VCaP (cell line): ENCODE measurements at regions not wholly inside any gene's neighbourhood (a gene's known extent, or its start where the extent isn't known, plus 50 kb on each side); places are given as distances from the start of the nearest gene placed in this dataset.

ENCODE experiments used
- H3K27ac ChIP-seq: fragments of 450-650 bp; 2 replicates; pipeline ENCODE4 v1.5.1; 2017
- TF ChIP-seq, protein P1 (sequence below): fragments of 450-650 bp; conservative IDR thresholded peaks from 2 replicates; pipeline ENCODE4 v1.5.1; 2017; ENCODE audit warnings: mild to moderate bottlenecking, moderate library complexity

DNA sequence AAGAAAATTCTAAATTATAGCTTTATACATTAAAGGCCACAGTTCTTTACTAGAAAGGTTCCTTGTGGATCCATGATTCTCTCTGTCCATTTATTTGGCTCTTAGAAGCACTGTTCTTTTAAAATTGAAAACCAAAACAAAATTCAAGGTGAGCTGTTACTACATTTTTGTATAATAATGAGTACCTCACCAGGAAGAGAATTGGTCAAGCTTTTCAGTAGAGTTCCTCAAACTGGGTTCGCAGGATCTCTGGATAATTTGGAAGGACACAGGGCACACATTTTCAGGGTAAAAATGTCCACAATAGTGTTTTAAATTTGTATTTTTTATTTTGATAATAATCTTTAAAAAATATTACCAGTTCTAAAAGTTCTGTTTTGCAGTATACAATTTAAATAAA lies 93.0 kb downstream of the PPP1R3A start:
- no peak overlapping the region for H3K27ac ChIP-seq
- TF ChIP-seq, protein P1, sequence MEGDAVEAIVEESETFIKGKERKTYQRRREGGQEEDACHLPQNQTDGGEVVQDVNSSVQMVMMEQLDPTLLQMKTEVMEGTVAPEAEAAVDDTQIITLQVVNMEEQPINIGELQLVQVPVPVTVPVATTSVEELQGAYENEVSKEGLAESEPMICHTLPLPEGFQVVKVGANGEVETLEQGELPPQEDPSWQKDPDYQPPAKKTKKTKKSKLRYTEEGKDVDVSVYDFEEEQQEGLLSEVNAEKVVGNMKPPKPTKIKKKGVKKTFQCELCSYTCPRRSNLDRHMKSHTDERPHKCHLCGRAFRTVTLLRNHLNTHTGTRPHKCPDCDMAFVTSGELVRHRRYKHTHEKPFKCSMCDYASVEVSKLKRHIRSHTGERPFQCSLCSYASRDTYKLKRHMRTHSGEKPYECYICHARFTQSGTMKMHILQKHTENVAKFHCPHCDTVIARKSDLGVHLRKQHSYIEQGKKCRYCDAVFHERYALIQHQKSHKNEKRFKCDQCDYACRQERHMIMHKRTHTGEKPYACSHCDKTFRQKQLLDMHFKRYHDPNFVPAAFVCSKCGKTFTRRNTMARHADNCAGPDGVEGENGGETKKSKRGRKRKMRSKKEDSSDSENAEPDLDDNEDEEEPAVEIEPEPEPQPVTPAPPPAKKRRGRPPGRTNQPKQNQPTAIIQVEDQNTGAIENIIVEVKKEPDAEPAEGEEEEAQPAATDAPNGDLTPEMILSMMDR, result no peak

GRCh38 chr7:113824117-113824823 lies 94.5 kb downstream of the PPP1R3A start:
- H3K27ac ChIP-seq, result no peak overlapping the region
- TF ChIP-seq, protein P1, result no peak

DNA sequence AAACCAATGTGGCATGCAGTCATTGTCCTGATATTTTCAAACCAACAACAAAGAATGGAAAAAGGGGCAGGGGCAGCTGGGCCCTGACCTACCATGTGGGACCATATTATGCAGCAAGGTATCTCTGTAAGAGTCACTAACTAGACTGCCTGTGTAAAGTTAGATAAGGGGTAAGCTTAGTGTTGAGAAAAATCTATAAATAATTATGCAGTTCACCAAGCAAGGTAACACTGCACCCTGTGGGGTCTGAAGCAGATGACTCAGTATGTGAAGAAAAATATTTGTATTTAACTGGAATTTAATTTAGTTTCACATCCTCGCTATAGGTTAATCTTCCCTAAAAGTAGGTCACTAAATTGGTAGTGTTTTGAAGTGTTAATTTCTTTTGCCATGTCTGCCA lies 99.3 kb downstream of the PPP1R3A start:
- TF ChIP-seq, protein P1, result no peak
- no peak overlapping the region for H3K27ac ChIP-seq

DNA sequence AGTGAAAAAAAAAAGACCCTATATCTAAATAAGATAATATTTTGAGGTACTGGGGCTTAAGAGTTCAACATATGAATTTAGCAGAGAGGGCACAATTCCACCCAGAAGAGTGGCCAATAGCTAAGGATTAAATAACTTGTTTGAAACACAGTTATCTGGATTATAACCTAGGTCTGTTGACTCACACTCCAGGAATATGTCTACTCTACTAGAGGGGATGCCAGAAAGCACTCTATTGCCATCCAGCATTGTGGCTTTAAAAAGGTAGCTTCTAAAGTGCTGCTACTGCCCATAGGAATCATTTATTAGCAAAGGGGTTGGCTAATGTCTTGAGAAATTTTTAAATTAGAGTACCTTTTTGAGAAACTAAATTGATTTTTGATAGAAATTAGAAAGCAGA lies 102.2 kb downstream of the PPP1R3A start:
- H3K27ac ChIP-seq, result no peak overlapping the region
- TF ChIP-seq, protein P1, result no peak

- TF ChIP-seq, protein P1, result no peak
- no peak overlapping the region for H3K27ac ChIP-seq
Observed at GRCh38 chr7:113813471-113813870, 105.3 kb downstream of the PPP1R3A start.

GRCh38 chr7:113812591-113813255 lies 106.1 kb downstream of the PPP1R3A start:
- no peak overlapping the region for H3K27ac ChIP-seq

DNA sequence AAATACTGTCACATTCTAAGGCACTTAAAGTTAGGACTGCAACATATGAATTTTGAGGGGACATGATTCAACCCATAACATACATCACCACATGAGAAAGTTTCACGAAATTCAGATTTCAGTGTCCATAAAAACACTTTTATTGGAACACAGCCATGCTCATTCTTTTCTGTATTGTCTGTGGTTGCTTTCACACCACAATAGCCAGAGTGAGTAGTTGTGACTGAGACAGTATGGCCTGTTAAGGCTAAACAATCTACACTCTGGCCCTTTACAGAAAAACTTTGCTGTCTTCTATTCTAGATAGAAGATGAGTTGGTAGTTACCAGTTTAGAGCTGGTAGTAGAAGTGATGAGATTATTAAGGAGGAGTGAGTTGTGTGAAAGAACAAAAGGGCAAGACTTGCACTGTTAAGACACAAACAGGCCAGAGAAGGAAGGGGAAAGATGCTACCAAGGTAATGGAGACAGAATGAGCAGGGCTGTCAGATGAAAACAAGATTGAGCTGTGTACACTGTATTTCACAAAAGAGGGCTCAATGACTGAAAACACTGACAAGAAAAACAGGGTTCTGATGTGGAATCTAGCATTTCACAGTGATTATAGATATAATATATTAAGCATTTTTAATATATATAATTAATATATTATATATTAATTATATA lies 108.6 kb downstream of the PPP1R3A start:
- TF ChIP-seq, protein P1, result no peak
- no peak overlapping the region for H3K27ac ChIP-seq

More at GRCh38 chr7:113812591-113813255, 106.1 kb downstream of the PPP1R3A start:
- TF ChIP-seq, protein P1, result no peak
